GM21390 (cell line): ENCODE measurements at regions not wholly inside any gene's neighbourhood (a gene's known extent, or its start where the extent isn't known, plus 50 kb on each side); places are given as distances from the start of the nearest gene placed in this dataset.

Experiments used
- ATAC-seq: cut with Tn5 transposase; IDR thresholded peaks from one replicate; pipeline ENCODE4 v1.9.1; 2021; ENCODE audit not compliant: unreplicated experiment

GRCh38 chr2:220660277-220661145 is 911.6 kb downstream of the EPHA4 start:
- no peak for ATAC-seq

GRCh38 chr2:220662431-220662830 is 909.7 kb downstream of the EPHA4 start:
- no peak for ATAC-seq

GRCh38 chr2:220663065-220663464 is 909.0 kb downstream of the EPHA4 start:
- ATAC-seq: no peak

GRCh38 chr2:220664272-220665107 is 907.6 kb downstream of the EPHA4 start:
- no peak for ATAC-seq

- no peak for ATAC-seq
Observed at GRCh38 chr2:220665108-220665471, 907.0 kb downstream of the EPHA4 start.

- no peak for ATAC-seq
Observed at GRCh38 chr2:220669324-220669723, 902.8 kb downstream of the EPHA4 start.

- no peak for ATAC-seq
Observed at GRCh38 chr2:220670511-220670910, 901.6 kb downstream of the EPHA4 start.

GRCh38 chr2:220673151-220673874 is 898.8 kb downstream of the EPHA4 start:
- ATAC-seq: no peak

- no peak for ATAC-seq
Observed at GRCh38 chr2:220674033-220674432, 898.1 kb downstream of the EPHA4 start.

GRCh38 chr2:220676695-220677094 is 895.4 kb downstream of the EPHA4 start:
- no peak for ATAC-seq

- ATAC-seq: no peak
Observed at GRCh38 chr2:220678943-220679342, 893.2 kb downstream of the EPHA4 start.

- ATAC-seq: no peak
Observed at GRCh38 chr2:220682616-220683015, 889.5 kb downstream of the EPHA4 start.

GRCh38 chr2:220684099-220684498 is 888.0 kb downstream of the EPHA4 start:
- no peak for ATAC-seq

- ATAC-seq: peak; percentile 89
Observed at GRCh38 chr2:220687231-220687843, 884.8 kb downstream of the EPHA4 start.

GRCh38 chr2:220695397-220696279 is 876.5 kb downstream of the EPHA4 start:
- ATAC-seq: no peak

- no peak for ATAC-seq
Observed at GRCh38 chr2:220696280-220696669, 875.8 kb downstream of the EPHA4 start.

- no peak for ATAC-seq
Observed at GRCh38 chr2:220697011-220697410, 875.1 kb downstream of the EPHA4 start.

GRCh38 chr2:220701115-220701514 is 871.0 kb downstream of the EPHA4 start:
- no peak for ATAC-seq

GRCh38 chr2:220703279-220703678 is 868.8 kb downstream of the EPHA4 start:
- ATAC-seq: no peak

- ATAC-seq: no peak
Observed at GRCh38 chr2:220704081-220704480, 868.0 kb downstream of the EPHA4 start.
